B cell (primary cell): ENCODE measurements at regions not wholly inside any gene's neighbourhood (a gene's known extent, or its start where the extent isn't known, plus 50 kb on each side); places are given as distances from the start of the nearest gene placed in this dataset.

ENCODE experiments used
- ATAC-seq: fragments of 200-7000 bp; cut with Tn5 transposase; one replicate; pipeline ENCODE4 v1.10.0; 2021; ENCODE audit warnings: low read depth, mild to moderate bottlenecking, moderate number of reproducible peaks, moderate library complexity
- CTCF ChIA-PET: fragments of 350-600 bp; sonication (Branson Sonifier 250); formaldehyde crosslinking; loops from one replicate; lab custom pipeline; 2021; ENCODE audit warnings: antibody characterized with exemption, inconsistent platforms; lab: Charles Lee
- POLR2A ChIA-PET: fragments of 350-600 bp; sonication (Branson Sonifier 250); formaldehyde crosslinking; loops from one replicate; lab custom pipeline; 2021; ENCODE audit warnings: antibody characterized with exemption; lab: Charles Lee
- DNase-seq: peaks from one replicate; pipeline ENCODE4 v3.0.0; 2013
- H2AFZ ChIP-seq: 2 replicates; pipeline ENCODE4 v1.6.1; 2012; ENCODE audit warnings: mild to moderate bottlenecking, low read depth, low read length; ENCODE audit not compliant: insufficient read depth, poor library complexity, severe bottlenecking
- H3K27ac ChIP-seq, 2 donors: 1 replicate in 1 of 2; 2 replicates in 1 of 2; pipeline ENCODE4 v1.5.1; 2012 to 2013; ENCODE audit warnings: low read length in 2 of 2, mild to moderate bottlenecking in 2 of 2, moderate library complexity in 1 of 2
- H3K27me3 ChIP-seq, 4 experiments: fragments of 200-600 bp in 1 of 4; sonication (generic) in 1 of 4; replicated peaks in 1 of 4; 1 replicate in 2 of 4; 2 replicates in 2 of 4; pipeline versions ENCODE4 v1.6.1 to v1.7.0; 2013 to 2016; ENCODE audit warnings: low read length in 3 of 4, mild to moderate bottlenecking in 2 of 4, mixed read lengths in 1 of 4, moderate library complexity in 1 of 4; ENCODE audit not compliant: insufficient read depth in 4 of 4, control insufficient read depth in 3 of 4; ENCODE audit errors: control extremely low read depth in 1 of 4
- H3K36me3 ChIP-seq, 2 experiments: replicated peaks in 1 of 2; 1 replicate in 1 of 2; 2 replicates in 1 of 2; pipeline versions ENCODE4 v1.6.1 to v1.7.1; 2013; ENCODE audit warnings: low read length in 1 of 2; ENCODE audit not compliant: insufficient read depth in 2 of 2, control insufficient read depth in 1 of 2; ENCODE audit errors: control extremely low read depth in 1 of 2, extremely low read depth in 1 of 2
- H3K4me1 ChIP-seq, 2 donors: fragments of 200-600 bp in 1 of 2; sonication (generic) in 1 of 2; 1 replicate in 1 of 2; 2 replicates in 1 of 2; pipeline versions ENCODE4 v1.5.1 to v1.6.1; 2013 to 2017; ENCODE audit warnings: low read length in 2 of 2; ENCODE audit not compliant: control insufficient read depth in 2 of 2, insufficient read depth in 2 of 2
- H3K4me2 ChIP-seq: replicated peaks from 2 replicates; pipeline ENCODE3; 2012; ENCODE audit warnings: mild to moderate bottlenecking, low read depth, low read length; ENCODE audit not compliant: poor library complexity, severe bottlenecking
- H3K4me3 ChIP-seq, 5 experiments: fragments of 200-600 bp in 1 of 5; sonication (generic) in 1 of 5; 1 replicate in 3 of 5; 2 replicates in 2 of 5; pipeline versions ENCODE4 v1.5.1 to v1.7.0; 2011 to 2016; ENCODE audit warnings: low read length in 4 of 5, mild to moderate bottlenecking in 4 of 5, low read depth in 2 of 5, control low read depth in 1 of 5, moderate library complexity in 1 of 5; ENCODE audit not compliant: insufficient read depth in 1 of 5; ENCODE audit errors: control extremely low read depth in 1 of 5, extremely low read depth in 1 of 5
- H3K79me2 ChIP-seq: fragments of 200-600 bp; sonication (generic); one replicate; pipeline ENCODE4 v1.6.0; 2016; ENCODE audit warnings: low read length; ENCODE audit not compliant: control insufficient read depth, insufficient read depth
- H3K9ac ChIP-seq: fragments of 200-600 bp; sonication (generic); 2 replicates; pipeline ENCODE4 v1.6.1; 2017; ENCODE audit warnings: mild to moderate bottlenecking, low read length, moderate library complexity
- H3K9me3 ChIP-seq, 3 donors: one replicate each; pipeline versions ENCODE4 v1.6.1 to v1.7.1; 2013; ENCODE audit warnings: low read length in 2 of 3; ENCODE audit not compliant: control insufficient read depth in 2 of 3, insufficient read depth in 1 of 3; ENCODE audit errors: control extremely low read depth in 1 of 3
- H4K20me1 ChIP-seq: 2 replicates; pipeline ENCODE4 v1.6.0; 2012; ENCODE audit warnings: mild to moderate bottlenecking, low read length; ENCODE audit not compliant: insufficient read depth, control insufficient read depth, poor library complexity, severe bottlenecking
- H3K27ac Mint-ChIP-seq: one replicate; pipeline ENCODE4 v1.8.0; 2021; ENCODE audit warnings: mixed read lengths
- H3K27me3 Mint-ChIP-seq: one replicate; pipeline ENCODE4 v1.8.0; 2021; ENCODE audit warnings: mixed read lengths
- H3K4me1 Mint-ChIP-seq: one replicate; pipeline ENCODE4 v1.8.0; 2021; ENCODE audit warnings: mixed read lengths
- H3K4me3 Mint-ChIP-seq: one replicate; pipeline ENCODE4 v1.8.0; 2021; ENCODE audit warnings: mixed read lengths
- H3K9me3 Mint-ChIP-seq: one replicate; pipeline ENCODE4 v1.8.0; 2022; ENCODE audit warnings: mixed read lengths; ENCODE audit not compliant: insufficient read depth
- CTCF ChIP-seq: fragments of 200-600 bp; IDR thresholded peaks from one replicate; pipeline ENCODE4 v1.8.0; 2022; ENCODE audit warnings: antibody characterized with exemption, mild to moderate bottlenecking
- EZH2 ChIP-seq: IDR thresholded peaks from 2 replicates; pipeline ENCODE4 v1.6.1; 2012; ENCODE audit warnings: borderline replicate concordance, low read depth, mild to moderate bottlenecking, moderate library complexity, low read length; ENCODE audit not compliant: insufficient read depth, poor library complexity, severe bottlenecking
- WGBS: methylation state at CpG from one replicate; pipeline ENCODE4 v1.1.5; 2013; ENCODE audit warnings: missing lambda C conversion rate; ENCODE audit not compliant: insufficient coverage; 5-methylcytosine and 5-hydroxymethylcytosine counted together
- intact Hi-C: fragments of 100-400 bp; cut with micrococcal nuclease; formaldehyde crosslinking; loops from one replicate; pipeline ENCODE4 v1.10.0; 2022

- 97% methylated on average over 2 of the region's 2 CpGs for WGBS
- no peaks in the 10 kb centered on the region for H3K4me1 ChIP-seq
- H3K27me3 ChIP-seq: peaks cover 0 to 12% (median 7%) of the 10 kb centered on the region in 4 experiments
- DNase-seq: no peak
- no peaks in the 10 kb centered on the region for H4K20me1 ChIP-seq
- no peaks in the 10 kb centered on the region for H3K9me3 ChIP-seq
- no peak overlapping the region for H3K9ac ChIP-seq
- TF ChIP-seq EZH2 (no peak), CTCF (no peak)
- Mint-ChIP-seq H3K27ac (no peak overlapping the region), H3K4me1 (no peaks in the 10 kb centered on the region), H3K4me3 (no peak overlapping the region), H3K27me3 (peaks cover 44% of the 10 kb centered on the region), H3K9me3 (peaks cover 3% of the 10 kb centered on the region)
- no peak overlapping the region for H3K4me2 ChIP-seq
- POLR2A ChIA-PET: no interaction called here
- H3K4me3 ChIP-seq: no peak overlapping the region
- ATAC-seq: no peak
- no peak overlapping the region for H3K27ac ChIP-seq
- intact Hi-C loops: no loop called here
- H3K36me3 ChIP-seq: no peaks in the 10 kb centered on the region
- no peaks in the 10 kb centered on the region for H3K79me2 ChIP-seq
- H2AFZ ChIP-seq: no peak overlapping the region
- CTCF ChIA-PET: no interaction called here
These were observed 138.4 kb downstream of the SST start for GRCh38 chr3:187531831-187532230.

GRCh38 chr3:187522890-187523289, 147.3 kb downstream of the SST start:
- WGBS: no CpG with 5 or more reads among the region's 1 CpG
- H3K9ac ChIP-seq: no peak overlapping the region
- DNase-seq (no peak), ATAC-seq (no peak)
- H3K4me1 ChIP-seq: peaks cover 22 to 30% of the 10 kb centered on the region in 2 donors
- no peak overlapping the region for H3K4me2 ChIP-seq
- peaks cover 0 to 3% (median 0%) of the 10 kb centered on the region in 4 experiments for H3K27me3 ChIP-seq
- H3K79me2 ChIP-seq: no peaks in the 10 kb centered on the region
- H3K4me3 ChIP-seq: no peak overlapping the region
- ChIA-PET CTCF (no interaction called here), POLR2A (no interaction called here)
- peaks cover 17% of the 10 kb centered on the region for H3K4me1 Mint-ChIP-seq
- H3K27ac Mint-ChIP-seq: no peak overlapping the region
- H3K4me3 Mint-ChIP-seq: no peak overlapping the region
- intact Hi-C loops: no loop called here
- H3K36me3 ChIP-seq: no peaks in the 10 kb centered on the region
- no peak for TF ChIP-seq CTCF
- no peak for TF ChIP-seq EZH2
- no peaks in the 10 kb centered on the region for H3K9me3 ChIP-seq
- H3K9me3 Mint-ChIP-seq: no peaks in the 10 kb centered on the region
- no peak overlapping the region for H3K27ac ChIP-seq
- H2AFZ ChIP-seq: no peak overlapping the region
- no peaks in the 10 kb centered on the region for H4K20me1 ChIP-seq
- peaks cover under 1% of the 10 kb centered on the region for H3K27me3 Mint-ChIP-seq
